ENCODE measurements at regions not wholly inside any gene's neighbourhood (a gene's known extent, or its start where the extent isn't known, plus 50 kb on each side); places are given as distances from the start of the nearest gene placed in this dataset.

GRCh38 chr5:167987490-167988280, 303.8 kb upstream of the WWC1 start:
- DNase-seq (ENCODE audit: low read depth): no peak
- H3K4me3 ChIP-seq (ENCODE audit: control insufficient read depth, low read depth, low read length): no peak overlapping the region
- no peak for TF ChIP-seq CTCF (conservative IDR thresholded peaks at IDR 0.05; ENCODE audit: control insufficient read depth, insufficient read depth, low read depth, low read length)

- DNase-seq (ENCODE audit: low read depth): no peak
- no peak for TF ChIP-seq CTCF (conservative IDR thresholded peaks at IDR 0.05; ENCODE audit: control insufficient read depth, insufficient read depth, low read depth, low read length)
- H3K4me3 ChIP-seq (ENCODE audit: control insufficient read depth, low read depth, low read length): no peak overlapping the region
Measured at GRCh38 chr5:167992868-167993267, 298.6 kb upstream of the WWC1 start.

- no peak overlapping the region for H3K4me3 ChIP-seq (ENCODE audit: control insufficient read depth, low read depth, low read length)
- no peak for TF ChIP-seq CTCF (conservative IDR thresholded peaks at IDR 0.05; ENCODE audit: control insufficient read depth, insufficient read depth, low read depth, low read length)
- no peak for DNase-seq (ENCODE audit: low read depth)
Measured at GRCh38 chr5:167993771-167994170, 297.7 kb upstream of the WWC1 start.

GRCh38 chr5:167995844-167996425, 295.5 kb upstream of the WWC1 start:
- no peak for DNase-seq (ENCODE audit: low read depth)
- no peak for TF ChIP-seq CTCF (conservative IDR thresholded peaks at IDR 0.05; ENCODE audit: control insufficient read depth, insufficient read depth, low read depth, low read length)
- no peak overlapping the region for H3K4me3 ChIP-seq (ENCODE audit: control insufficient read depth, low read depth, low read length)

- H3K4me3 ChIP-seq (ENCODE audit: control insufficient read depth, low read depth, low read length): no peak overlapping the region
- no peak for TF ChIP-seq CTCF (conservative IDR thresholded peaks at IDR 0.05; ENCODE audit: control insufficient read depth, insufficient read depth, low read depth, low read length)
- peak; percentile 3 for DNase-seq (ENCODE audit: low read depth)
Measured at GRCh38 chr5:167998148-167998767, 293.2 kb upstream of the WWC1 start.

GRCh38 chr5:167999182-167999581, 292.3 kb upstream of the WWC1 start:
- TF ChIP-seq CTCF (conservative IDR thresholded peaks at IDR 0.05; ENCODE audit: control insufficient read depth, insufficient read depth, low read depth, low read length): no peak
- no peak for DNase-seq (ENCODE audit: low read depth)
- no peak overlapping the region for H3K4me3 ChIP-seq (ENCODE audit: control insufficient read depth, low read depth, low read length)
